HG03066 (cell line): ENCODE measurements at regions not wholly inside any gene's neighbourhood (a gene's known extent, or its start where the extent isn't known, plus 50 kb on each side); places are given as distances from the start of the nearest gene placed in this dataset.

Experiments used
- ATAC-seq: cut with Tn5 transposase; IDR thresholded peaks from one replicate; pipeline ENCODE4 v1.9.1; 2021; ENCODE audit warnings: low read depth; ENCODE audit not compliant: unreplicated experiment

DNA sequence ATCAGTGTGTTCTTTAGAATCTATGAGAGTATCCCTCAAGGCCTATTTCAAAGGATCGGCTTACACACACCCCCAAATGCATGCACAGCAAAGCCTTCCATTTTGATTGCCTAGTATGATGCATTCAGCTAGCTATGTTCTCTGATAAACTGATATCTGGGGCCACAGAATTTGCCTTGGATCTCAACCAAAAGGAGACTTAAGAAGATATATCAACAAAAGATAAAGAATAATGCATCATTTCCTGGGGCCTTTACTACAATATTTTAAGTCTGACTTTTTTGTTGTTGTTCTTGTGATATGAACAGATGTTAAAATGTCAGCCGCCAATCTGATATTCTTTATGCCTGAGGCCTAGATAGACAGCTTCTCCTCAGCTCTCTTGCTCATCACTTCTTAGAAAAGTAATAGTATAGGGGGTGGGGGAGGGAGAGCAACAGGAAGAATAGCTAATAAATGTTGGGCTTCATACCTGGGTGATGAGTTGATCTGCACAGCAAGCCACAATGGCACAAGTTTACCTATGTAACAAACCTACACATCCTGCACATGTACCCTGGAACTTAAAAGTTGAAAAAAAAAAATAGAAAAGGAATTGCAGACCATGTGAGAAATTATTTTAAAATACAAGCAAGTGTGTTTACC is 792.9 kb upstream of the GHITM start:
- no peak for ATAC-seq

DNA sequence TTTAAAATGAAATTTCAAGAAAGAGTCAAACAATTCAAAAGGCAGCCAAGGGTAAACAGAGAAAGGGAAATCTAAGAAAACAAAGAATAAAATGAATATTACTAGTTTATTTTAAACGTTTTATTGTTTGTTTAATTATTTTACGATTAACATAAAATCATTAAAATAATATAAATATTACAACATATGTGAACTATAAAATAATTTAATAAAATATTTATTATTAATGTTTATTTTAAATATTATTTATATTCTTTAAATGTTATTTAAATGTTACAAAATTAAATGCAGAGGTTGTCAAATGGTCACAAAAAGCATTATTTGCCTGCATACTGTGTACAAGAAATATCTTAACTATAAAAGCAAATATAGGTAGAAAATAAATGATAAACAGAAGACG is 786.7 kb upstream of the GHITM start:
- ATAC-seq, result no peak

DNA sequence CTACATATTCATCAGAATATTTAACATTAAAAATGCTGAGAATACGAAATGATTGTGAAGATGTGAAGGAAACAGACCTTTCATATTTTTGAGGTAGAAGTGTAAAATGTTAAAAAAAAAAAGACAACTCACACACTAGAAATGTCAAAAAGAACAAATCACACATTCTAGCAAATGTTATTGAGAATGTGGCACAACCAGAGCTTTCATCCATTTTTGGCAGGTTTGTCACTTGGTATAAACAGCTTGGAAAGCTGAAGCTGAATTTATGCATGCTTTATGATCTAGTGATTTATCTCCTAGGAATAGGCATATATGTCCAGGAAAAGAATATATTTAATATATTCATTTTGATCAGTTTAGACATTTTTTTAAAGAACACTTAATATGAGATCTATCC is 784.9 kb upstream of the GHITM start:
- no peak for ATAC-seq

DNA sequence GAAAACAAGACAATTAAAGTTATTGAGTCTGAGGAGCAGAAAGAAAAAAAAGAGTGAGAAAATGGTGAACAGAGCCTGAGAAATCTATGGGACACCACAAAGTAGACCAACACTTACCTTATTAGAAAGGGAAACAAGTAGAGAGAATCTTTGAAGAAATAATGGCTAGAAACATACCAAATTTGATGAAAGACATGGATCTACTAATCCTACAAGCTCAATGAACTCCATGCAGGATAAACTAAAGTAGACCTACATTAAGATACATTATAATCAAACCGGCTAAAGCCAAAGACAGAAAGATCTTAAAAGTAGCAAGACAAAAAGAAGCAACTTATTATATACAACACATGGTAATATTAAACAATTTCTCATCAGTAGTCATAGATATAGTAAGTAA is 782.3 kb upstream of the GHITM start:
- no peak for ATAC-seq

DNA sequence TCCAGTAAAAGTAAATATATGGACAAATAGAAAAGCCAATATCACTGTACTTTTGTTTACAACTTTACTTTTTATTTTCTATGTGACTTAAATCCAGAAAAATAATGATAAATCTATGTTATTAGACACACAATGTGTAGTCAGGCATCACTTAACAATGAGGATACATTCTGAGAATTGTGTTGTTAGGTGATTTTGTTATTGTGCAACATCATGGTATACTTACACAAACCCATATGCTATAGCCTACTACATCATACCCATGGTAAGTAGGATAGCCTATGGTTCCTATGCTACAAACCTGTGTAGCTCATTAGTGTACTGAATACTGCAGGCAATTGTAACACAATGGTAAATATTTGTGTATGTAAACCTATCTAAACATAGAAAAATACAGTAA is 781.7 kb upstream of the GHITM start:
- no peak for ATAC-seq

DNA sequence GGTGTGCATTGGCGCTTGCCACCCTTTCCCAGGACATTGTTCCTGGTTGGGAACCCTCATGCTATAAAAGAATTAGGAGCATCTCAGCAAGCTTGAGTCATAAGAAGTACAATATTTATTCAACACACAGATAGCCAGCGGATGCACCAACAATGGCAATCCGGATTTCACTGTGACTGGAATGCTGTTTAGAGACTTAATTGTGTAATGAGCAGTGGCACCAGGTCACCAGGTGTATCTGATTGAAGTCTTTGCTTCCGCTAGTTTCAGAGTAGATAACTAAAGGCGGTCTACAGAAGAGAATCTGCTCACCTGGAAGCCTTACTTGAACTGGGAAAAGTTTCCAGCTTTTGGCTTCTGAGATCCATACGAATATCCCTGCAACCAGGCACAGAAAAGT is 772.3 kb upstream of the GHITM start:
- no peak for ATAC-seq

DNA sequence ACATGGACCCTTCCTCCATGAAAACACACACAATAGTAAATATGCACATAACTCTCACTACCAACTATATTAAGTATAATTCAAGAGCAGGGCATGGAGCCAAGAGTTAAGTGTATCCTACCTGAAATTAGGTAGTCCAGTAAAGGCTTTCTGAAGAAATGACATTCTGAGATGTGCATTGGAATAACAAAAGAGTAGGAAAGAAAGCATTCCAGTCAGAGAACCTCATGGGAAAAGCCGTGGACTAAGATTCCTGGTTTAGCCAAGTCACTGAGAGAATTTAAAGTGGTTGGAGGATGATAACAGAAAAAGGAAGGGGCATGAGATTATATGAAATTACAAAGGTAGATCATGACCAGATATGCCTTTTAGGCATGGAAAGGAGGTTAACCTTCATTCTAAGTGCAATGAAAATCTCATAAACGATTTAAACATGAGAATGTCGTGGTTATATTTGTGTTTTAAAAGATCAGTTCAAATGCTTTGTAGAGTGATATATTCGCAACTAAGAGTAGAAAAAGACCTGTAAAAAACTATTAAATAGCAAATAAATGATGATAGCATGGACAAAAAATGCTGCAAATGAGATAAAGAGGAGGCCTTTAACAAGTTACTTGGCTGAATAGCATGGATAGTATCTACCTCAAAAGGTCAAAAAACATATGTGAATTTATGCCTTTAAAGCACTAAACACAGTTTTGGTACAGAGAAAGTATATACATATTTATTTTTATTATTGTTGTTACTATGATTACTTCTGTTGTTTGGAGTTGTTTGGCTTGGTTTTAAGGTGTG is 767.4 kb upstream of the GHITM start:
- ATAC-seq, result no peak

DNA sequence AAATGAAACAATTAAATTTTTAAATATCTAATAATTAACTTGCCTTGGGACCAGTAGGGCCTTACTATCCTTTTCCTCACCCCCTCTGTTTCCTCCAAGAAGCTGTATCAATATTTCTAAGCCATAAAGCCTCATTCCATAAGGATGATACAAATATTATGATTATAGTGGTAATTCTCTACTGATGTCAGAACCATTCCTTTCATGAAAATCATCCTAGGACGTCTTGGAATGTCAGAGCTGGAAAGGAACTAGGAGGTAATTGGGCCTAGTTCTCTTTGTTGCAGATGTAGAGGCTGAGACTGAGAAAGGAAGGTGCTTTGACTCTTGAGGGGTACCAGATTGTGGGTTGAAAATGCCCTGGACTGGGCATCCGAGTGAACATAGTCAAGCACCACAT is 766.7 kb upstream of the GHITM start:
- ATAC-seq, result no peak

DNA sequence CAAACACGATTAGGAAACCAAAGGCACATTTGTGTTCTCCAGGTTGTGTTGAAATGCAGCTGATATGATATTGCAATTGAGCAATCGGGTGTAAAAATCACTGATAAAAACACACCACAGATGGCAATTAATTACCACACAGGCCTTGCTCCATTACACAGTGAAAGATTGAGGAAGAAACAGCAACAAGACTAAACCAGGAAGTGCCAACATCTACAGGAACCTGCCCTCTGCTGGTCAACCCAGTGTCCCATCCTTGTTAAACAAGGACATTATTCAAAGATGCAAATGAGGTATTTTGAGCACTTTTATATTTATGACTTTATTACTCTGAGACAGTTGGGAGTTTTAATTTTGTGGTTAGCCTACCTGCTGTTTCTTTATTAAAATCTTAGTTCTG is 765.6 kb upstream of the GHITM start:
- ATAC-seq, result no peak

DNA sequence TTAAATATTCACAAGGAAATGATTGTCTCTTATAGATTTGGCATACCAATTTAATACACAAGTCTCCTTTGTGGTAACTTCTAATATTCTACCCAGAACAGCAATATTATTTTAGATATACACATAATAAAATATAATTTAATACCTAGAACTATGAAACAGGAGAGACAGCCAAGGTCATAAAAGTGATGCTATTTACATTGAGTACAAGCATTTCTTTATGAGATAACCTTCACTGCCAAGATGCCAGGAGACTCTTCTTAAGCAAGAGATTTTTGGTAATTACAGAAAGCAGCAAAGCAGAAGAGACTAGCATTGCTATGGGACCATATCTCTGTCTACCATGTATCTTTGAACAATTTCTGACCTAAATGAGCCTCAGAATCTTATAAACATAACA is 764.6 kb upstream of the GHITM start:
- ATAC-seq, result no peak

DNA sequence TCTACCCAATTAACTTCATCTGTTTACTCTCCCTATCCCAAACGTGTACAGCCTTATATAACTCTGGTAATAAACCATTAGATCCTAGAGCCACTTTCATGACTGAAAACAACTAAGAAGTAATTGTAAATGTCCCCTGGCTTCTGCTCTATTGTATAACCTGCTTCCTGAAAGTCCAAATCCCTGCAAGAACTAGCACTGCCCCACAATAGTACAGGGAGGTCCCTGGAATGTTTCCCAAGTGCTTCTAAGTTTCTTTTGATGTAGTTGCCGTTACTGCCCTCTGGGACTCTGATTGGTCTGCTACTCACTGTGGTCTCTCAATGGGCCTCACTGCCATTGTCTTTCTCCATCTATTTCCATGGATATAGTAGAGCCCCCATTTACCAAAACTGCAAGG is 764.0 kb upstream of the GHITM start:
- no peak for ATAC-seq

DNA sequence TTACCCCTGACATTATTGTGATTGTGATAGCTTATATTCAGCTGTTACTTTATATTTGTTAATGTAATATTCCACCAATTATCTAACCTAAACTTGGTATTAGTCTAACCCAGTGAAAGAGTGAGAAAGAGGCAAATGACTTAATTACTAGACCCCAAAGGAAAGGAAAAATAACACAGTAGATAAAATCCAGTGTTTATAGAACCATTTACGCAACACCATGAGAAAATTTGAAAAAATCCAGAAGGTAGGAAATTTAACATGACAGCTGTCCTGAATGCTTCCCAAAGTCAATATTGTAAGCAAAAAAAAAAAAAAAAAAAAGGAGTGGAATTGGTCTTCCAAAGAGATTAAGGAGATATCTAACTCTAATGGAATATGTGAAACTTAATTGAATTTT is 741.5 kb upstream of the GHITM start:
- no peak for ATAC-seq

DNA sequence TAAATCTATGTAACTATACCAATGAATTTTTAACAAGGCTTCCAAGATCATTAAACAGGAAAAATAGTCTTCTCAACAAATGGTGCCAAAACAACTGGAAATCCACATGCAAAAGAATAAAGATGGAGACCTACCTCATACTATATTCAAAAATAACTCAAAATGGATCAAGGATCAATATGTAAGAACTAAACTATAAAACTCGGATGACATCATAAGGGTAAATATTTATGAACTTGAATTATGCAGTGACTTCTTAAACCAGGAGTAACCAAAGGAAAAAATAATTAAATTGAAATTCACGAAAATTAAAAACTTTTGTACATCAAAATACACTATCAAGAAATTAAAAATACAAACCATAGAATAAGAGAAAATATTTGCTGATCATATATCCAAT is 728.7 kb upstream of the GHITM start:
- no peak for ATAC-seq

DNA sequence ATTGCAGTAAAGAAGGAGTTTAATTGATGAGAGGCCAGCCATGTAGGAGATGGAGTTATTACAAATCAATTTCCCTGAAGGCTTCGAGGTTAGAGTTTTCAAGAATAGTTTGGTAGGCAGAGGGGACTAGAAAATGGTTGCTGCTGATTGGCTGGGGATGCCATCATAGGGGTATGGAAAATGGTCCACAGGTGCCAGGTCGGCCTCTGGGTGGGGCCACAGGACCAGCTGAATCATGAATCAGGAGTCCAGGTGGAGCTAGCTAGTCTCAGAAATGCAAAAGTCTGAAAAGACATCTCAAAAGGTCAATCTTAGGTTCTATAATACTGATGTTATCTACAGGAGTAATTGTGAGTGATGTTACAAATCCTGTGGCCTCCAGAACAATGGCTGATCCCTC is 714.0 kb upstream of the GHITM start:
- ATAC-seq, result no peak

DNA sequence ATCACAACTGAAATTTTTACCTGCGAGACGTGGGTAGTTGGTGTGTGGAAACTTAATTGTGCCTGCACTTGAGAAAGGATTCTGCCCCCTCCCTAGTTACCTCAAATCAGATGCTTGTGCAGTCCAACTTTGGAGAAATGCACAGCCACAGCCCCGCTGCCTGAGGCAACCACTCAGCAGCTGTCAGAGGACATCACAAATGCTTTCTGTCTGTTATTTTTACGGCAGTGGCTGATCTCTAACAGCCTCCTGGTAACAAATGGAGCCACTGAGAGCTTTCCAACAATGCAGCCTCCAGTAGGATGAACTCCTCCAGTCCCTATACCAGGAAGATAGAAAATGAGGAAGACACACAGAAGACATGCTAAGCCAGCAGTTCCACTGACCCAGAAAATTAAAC is 712.2 kb upstream of the GHITM start:
- no peak for ATAC-seq

DNA sequence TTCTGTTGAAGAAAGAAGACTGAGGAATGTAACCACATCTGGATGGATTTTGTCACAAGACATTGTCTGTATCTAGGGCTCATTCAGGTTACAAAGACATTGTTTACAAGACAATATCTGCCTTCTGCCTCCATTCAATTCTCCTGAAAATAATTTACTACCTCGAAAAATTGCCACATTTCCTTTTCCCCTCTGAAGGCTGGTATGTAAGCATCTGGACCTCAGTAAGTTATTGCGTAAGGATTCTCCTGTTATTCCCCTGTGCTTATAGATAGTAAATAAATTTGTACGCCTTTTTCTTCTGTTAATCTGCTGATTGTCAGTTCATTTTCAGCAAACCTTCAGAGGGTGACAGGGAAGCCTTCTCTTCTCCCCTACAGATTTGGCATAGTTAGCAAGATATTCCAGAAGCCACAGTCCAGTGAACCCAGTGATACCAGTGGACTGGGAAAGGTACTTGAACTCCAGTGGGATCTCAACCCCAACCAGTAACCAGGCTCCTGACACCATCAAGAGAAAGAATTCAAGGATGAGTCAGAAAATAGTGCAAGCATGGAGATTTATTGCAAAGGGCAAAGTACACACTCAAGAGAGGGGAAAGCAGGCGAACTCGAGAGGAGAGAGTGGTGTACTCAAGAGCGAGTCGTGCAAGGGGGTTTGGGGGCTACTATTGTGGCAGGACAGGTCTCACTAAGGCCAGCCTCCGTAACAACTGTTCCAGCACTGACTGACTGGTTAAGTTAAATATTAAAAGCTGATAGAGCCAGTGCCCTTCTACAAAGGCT is 706.9 kb upstream of the GHITM start:
- no peak for ATAC-seq

DNA sequence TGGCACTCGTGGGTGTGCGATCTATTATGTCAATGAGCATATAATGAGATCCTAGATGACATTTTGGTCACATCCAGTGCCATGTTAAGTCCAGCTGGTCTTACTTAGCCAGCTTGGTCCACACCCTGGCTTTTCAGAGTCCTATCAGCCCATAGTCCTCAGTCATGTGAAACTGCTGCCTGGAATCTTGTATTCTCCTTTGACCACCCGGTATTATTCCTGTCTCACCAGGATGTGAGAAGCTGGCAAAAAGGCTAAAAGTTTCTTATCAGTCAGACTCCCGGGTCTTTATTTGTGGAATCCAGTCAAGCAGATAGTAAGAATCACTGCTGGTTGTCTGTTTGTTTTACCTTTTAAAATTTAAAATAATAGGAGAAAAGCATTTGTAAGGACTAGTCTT is 705.6 kb upstream of the GHITM start:
- ATAC-seq, result no peak

DNA sequence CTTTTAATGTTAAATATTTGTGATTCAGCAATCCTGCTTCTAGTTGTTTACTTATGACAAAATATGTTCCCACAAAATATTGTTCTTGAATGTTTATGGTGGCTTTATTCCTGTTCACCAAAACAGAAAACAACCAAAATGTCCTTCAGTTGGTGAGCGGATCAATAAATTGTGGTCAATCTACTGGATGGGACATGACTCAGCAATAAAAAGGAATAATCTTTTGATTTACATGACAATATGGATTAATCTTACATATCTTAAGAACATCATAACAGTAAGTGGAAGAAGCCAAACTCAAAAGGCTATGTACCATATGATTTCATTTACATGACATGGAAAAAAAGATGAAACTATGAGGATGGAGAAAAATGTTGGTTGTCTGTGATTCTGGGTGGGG is 691.3 kb upstream of the GHITM start:
- ATAC-seq, result no peak

DNA sequence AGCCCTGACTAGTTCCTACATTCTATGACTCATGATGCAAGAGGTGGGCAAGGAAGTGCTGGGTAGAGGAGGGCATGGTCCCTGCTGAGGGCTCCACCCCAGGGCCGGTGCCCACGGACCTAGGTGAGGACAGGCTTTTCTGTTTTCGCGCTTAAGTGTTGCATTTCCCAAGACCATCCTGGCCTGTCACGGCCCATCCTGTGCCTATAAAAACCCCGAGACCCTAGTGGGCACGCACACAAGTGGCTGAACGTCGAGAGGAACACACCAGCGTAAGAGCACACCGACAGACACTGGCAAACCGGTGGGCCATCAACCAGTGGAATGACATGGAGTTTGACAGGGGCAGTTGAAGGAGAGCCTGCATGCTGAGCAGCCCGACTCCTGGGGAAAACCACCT is 680.7 kb upstream of the GHITM start:
- no peak for ATAC-seq

DNA sequence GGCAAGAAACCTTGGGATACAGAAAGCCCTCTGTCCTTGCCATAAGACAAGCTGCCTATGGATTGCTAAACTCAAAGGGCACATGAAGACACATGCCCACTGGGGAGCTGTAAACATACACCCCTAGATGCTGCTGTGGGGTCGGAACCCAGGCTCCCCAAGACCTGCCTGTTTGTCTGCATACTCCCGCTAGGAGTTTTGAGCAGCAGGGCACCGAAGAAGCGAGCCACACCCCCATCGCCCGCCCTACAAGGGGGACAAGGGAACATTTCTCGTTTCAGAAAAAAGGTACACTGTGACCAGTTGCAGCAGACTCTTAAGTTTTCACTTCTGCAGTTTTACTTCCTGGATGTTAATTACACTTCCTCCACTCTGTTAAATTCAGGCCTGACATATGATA is 680.2 kb upstream of the GHITM start:
- ATAC-seq, result no peak

DNA sequence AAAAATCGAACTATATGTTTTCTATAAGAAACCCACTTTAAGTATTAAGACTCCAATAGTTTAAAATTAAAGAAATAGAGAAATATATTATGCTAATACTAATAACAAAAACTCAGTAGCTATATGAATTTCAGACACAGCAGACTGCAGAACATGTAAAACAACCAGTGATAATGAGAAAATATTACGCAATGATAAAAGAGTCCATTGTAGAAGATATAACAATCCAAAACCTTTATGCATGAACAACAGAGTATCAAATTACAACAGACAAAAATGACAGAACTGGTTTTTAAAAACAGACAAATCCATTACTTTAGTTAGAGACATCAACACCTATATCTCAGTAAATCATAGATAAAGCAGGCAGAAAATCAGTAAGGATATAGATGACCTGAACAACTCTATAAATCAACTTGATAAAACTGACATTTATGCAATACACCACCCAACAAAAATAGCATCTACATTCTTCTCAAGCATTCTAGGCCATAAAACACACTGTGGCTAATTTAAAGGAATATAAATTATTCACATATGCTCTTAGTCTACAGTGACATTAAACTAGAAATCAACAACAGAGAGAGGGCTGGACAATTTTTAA is 669.5 kb upstream of the GHITM start:
- ATAC-seq, result no peak
